CD4-positive, alpha-beta T cell treated with Interleukin-12 subunit alpha and Interleukin-12 subunit beta, for 1 hour (primary cell): ENCODE measurements at regions not wholly inside any gene's neighbourhood (a gene's known extent, or its start where the extent isn't known, plus 50 kb on each side); places are given as distances from the start of the nearest gene placed in this dataset.

Experiments
- DNase-seq: peaks from one replicate; pipeline ENCODE4 v3.0.0-alpha.2; 2020

GRCh38 chr6:100130630-100131029 lies 136.6 kb upstream of the MCHR2 start:
- DNase-seq, result no peak

GRCh38 chr6:100126790-100127484 lies 132.9 kb upstream of the MCHR2 start:
- no peak for DNase-seq

- DNase-seq, result no peak
These were observed 128.0 kb upstream of the MCHR2 start for GRCh38 chr6:100121854-100122609.

- DNase-seq, result no peak
These were observed 125.2 kb upstream of the MCHR2 start for GRCh38 chr6:100119261-100119660.

GRCh38 chr6:100118301-100118700 lies 124.3 kb upstream of the MCHR2 start:
- no peak for DNase-seq

- no peak for DNase-seq
These were observed 123.7 kb upstream of the MCHR2 start for GRCh38 chr6:100117680-100118079.

GRCh38 chr6:100116411-100117194 lies 122.6 kb upstream of the MCHR2 start:
- peak; percentile 23 for DNase-seq

GRCh38 chr6:100115407-100116101 lies 121.5 kb upstream of the MCHR2 start:
- DNase-seq, result no peak

- no peak for DNase-seq
These were observed 119.0 kb upstream of the MCHR2 start for GRCh38 chr6:100112855-100113508.

- no peak for DNase-seq
These were observed 112.0 kb upstream of the MCHR2 start for GRCh38 chr6:100105919-100106529.

- DNase-seq, result no peak
These were observed 111.1 kb upstream of the MCHR2 start for GRCh38 chr6:100105138-100105537.

- no peak for DNase-seq
These were observed 109.9 kb upstream of the MCHR2 start for GRCh38 chr6:100103931-100104330.

GRCh38 chr6:100103194-100103593 lies 109.2 kb upstream of the MCHR2 start:
- DNase-seq, result no peak

- no peak for DNase-seq
These were observed 107.6 kb upstream of the MCHR2 start for GRCh38 chr6:100101644-100102043.

- no peak for DNase-seq
These were observed 106.8 kb upstream of the MCHR2 start for GRCh38 chr6:100100776-100101175.

GRCh38 chr6:100099189-100100074 lies 105.4 kb upstream of the MCHR2 start:
- peak; percentile 3 for DNase-seq

GRCh38 chr6:100096936-100097335 lies 102.9 kb upstream of the MCHR2 start:
- no peak for DNase-seq

GRCh38 chr6:100096341-100096740 lies 102.3 kb upstream of the MCHR2 start:
- DNase-seq, result no peak

GRCh38 chr6:100093405-100093804 lies 99.4 kb upstream of the MCHR2 start:
- DNase-seq, result no peak

- DNase-seq, result no peak
These were observed 94.0 kb upstream of the MCHR2 start for GRCh38 chr6:100088009-100088408.

GRCh38 chr6:100084991-100085364 lies 91.0 kb upstream of the MCHR2 start:
- no peak for DNase-seq
